ENCODE measurements at regions not wholly inside any gene's neighbourhood (a gene's known extent, or its start where the extent isn't known, plus 50 kb on each side); places are given as distances from the start of the nearest gene placed in this dataset.

DNA sequence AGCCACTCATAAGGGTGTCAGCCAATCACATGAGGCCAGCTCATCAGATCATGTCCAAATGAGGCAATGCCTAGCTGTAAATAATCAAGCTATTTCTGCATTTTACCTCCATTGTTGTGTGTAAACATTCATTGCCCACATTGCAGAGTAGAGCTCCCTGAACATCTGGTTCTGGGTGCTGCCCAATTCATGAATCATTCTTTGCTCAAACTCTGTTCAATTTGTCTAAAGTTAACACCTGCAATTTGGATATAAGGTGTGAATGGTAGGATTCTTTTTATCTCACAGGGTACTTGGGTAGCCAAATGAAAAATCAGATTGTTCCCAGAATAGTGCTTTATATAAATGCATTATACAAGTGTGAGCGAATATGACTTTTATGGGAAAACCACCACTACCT is 345.5 kb upstream of the NT5C1B start:
- H3K36me3 ChIP-seq: no peaks in the 10 kb centered on the region
- H3K4me3 ChIP-seq: no peak overlapping the region
- H3K9me3 ChIP-seq: no peaks in the 10 kb centered on the region
- H3K27me3 ChIP-seq: no peaks in the 10 kb centered on the region
- WGBS, 2 donors: 93 to 94% methylated on average over 1 of the region's 1 CpG
- no peak for DNase-seq (ENCODE audit: low spot score in 2 of 2)
- TF ChIP-seq EP300 (IDR thresholded peaks at IDR 0.05) (no peak), CTCF (IDR thresholded peaks at IDR 0.05) (no peak), POLR2A (IDR thresholded peaks at IDR 0.05) (no peak)
- no peaks in the 10 kb centered on the region for H3K4me1 ChIP-seq
- no peak overlapping the region for H3K27ac ChIP-seq

- H3K27me3 ChIP-seq: no peaks in the 10 kb centered on the region
- DNase-seq (ENCODE audit: low spot score in 2 of 2): no peak
- H3K9me3 ChIP-seq: no peaks in the 10 kb centered on the region
- H3K4me1 ChIP-seq: no peaks in the 10 kb centered on the region
- no peak for TF ChIP-seq CTCF (IDR thresholded peaks at IDR 0.05)
- H3K4me3 ChIP-seq: no peak overlapping the region
- H3K27ac ChIP-seq: no peak overlapping the region
- H3K36me3 ChIP-seq: no peaks in the 10 kb centered on the region
- WGBS, 2 donors: 58 to 66% methylated on average over 4 of the region's 4 CpGs
These were observed 343.5 kb upstream of the NT5C1B start for GRCh38 chr2:18932853-18933252.

DNA sequence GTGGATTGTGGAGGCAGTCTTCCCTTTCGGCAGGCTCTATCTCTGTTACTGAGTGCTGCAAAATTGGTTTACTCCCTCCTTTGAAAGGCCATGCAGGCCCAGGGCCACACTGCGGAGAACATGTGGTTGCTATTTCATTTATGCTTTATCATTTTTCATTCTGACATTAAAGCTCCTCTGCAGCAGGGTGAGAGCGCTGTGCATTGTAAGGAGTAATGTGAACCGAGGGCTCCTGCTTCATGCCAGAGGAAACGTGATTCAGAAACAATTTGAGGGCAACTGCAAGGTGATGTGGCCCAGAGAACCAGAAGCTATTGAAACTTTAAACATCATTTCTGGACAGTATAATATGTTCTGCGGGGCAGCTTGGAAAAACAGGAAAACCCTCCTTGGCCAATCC is 341.6 kb upstream of the NT5C1B start:
- WGBS, 2 donors: 80% methylated on average over 6 of the region's 6 CpGs
- H3K27ac ChIP-seq: no peak overlapping the region
- H3K4me1 ChIP-seq: no peaks in the 10 kb centered on the region

DNA sequence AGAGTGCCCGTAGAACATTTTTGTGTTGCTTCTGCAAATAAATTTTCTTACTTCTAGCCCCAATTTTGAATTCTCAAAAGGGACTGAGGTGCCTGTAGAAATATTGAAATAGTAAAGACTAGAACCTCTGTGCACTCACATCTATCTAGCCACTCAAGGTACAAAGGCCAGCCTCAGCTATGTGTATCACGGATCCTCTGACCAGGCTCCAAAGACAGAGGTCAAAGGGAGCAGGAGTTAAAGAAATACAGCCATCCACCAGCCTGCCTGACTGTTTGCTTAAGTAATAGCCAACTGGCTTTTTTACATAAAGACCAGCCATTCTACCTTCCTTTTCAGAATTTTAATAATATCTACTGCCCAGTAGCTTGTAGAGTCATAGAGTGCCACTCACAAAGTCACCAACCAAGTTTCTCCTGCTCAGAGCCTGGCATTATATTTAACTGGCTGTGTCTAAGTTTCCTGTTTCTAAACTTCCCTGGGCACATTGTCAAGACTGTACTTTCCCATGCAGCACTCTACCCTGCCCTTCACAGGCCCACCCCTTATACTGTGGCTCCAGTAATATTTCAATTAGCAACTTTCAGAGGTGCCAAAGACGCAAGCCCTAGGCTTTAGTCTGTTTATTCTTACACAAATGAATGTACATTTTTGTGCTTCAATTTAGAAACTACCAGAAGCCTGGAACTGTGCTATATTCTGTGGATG is 338.3 kb upstream of the NT5C1B start:
- no peaks in the 10 kb centered on the region for H3K9me3 ChIP-seq
- no peaks in the 10 kb centered on the region for H3K36me3 ChIP-seq
- H3K4me3 ChIP-seq: no peak overlapping the region
- H3K27me3 ChIP-seq: no peaks in the 10 kb centered on the region
- WGBS, 2 donors: 77 to 87% methylated on average over 3 of the region's 3 CpGs
- no peaks in the 10 kb centered on the region for H3K4me1 ChIP-seq
- no peak overlapping the region for H3K27ac ChIP-seq
- no peak for TF ChIP-seq CTCF (IDR thresholded peaks at IDR 0.05)
- TF ChIP-seq POLR2A (IDR thresholded peaks at IDR 0.05): no peak
- TF ChIP-seq EP300 (IDR thresholded peaks at IDR 0.05): no peak
- no peak for DNase-seq (ENCODE audit: low spot score in 2 of 2)

More for the DNA sequence above, 341.6 kb upstream of the NT5C1B start:
- H3K27me3 ChIP-seq: no peaks in the 10 kb centered on the region
- H3K36me3 ChIP-seq: no peaks in the 10 kb centered on the region
- H3K4me3 ChIP-seq: no peak overlapping the region
- no peak for DNase-seq (ENCODE audit: low spot score in 2 of 2)
- no peak for TF ChIP-seq POLR2A (IDR thresholded peaks at IDR 0.05)
- TF ChIP-seq EP300 (IDR thresholded peaks at IDR 0.05): no peak
- TF ChIP-seq CTCF (IDR thresholded peaks at IDR 0.05): no peak
- H3K9me3 ChIP-seq: no peaks in the 10 kb centered on the region

- DNase-seq (ENCODE audit: low spot score in 2 of 2): no peak
- H3K27me3 ChIP-seq: no peaks in the 10 kb centered on the region
- no peaks in the 10 kb centered on the region for H3K36me3 ChIP-seq
- H3K9me3 ChIP-seq: no peaks in the 10 kb centered on the region
- H3K27ac ChIP-seq: no peak overlapping the region
- H3K4me1 ChIP-seq: no peaks in the 10 kb centered on the region
- TF ChIP-seq CTCF (IDR thresholded peaks at IDR 0.05) (no peak), POLR2A (IDR thresholded peaks at IDR 0.05) (no peak), EP300 (IDR thresholded peaks at IDR 0.05) (no peak)
- 92 to 96% methylated on average over 9 of the region's 9 CpGs for WGBS, 2 donors
- H3K4me3 ChIP-seq: no peak overlapping the region
These were observed 337.5 kb upstream of the NT5C1B start for GRCh38 chr2:18926631-18927524.
